Kidney (tissue), 13 donors: ENCODE measurements at regions not wholly inside any gene's neighbourhood (a gene's known extent, or its start where the extent isn't known, plus 50 kb on each side); places are given as distances from the start of the nearest gene placed in this dataset.

Experiments used
- DNase-seq, 5 donors: peaks; one replicate each; pipeline ENCODE4 v3.0.0-alpha.2; 2013 to 2020
- FAIRE-seq: peaks from 2 replicates; lab custom pipeline; 2012; peaks lifted over from hg19 to GRCh38; lab: Jason Lieb, UNC
- H3K27ac ChIP-seq, 2 donors: one replicate each; pipeline ENCODE4 v1.7.0; 2013; ENCODE audit warnings: low read depth in 2 of 2, low read length in 2 of 2, inconsistent platforms in 1 of 2
- H3K27me3 ChIP-seq: one replicate; pipeline ENCODE4 v1.7.1; 2013; ENCODE audit warnings: low read length, inconsistent platforms; ENCODE audit not compliant: control insufficient read depth, insufficient read depth
- H3K36me3 ChIP-seq, 3 donors: one replicate each; pipeline versions ENCODE4 v1.7.0 to v1.7.1; 2013; ENCODE audit warnings: low read length in 3 of 3, control low read depth in 1 of 3, inconsistent platforms in 1 of 3; ENCODE audit not compliant: insufficient read depth in 3 of 3, control insufficient read depth in 2 of 3
- H3K4me1 ChIP-seq, 3 donors: one replicate each; pipeline versions ENCODE4 v1.7.0 to v1.7.1; 2013; ENCODE audit warnings: low read length in 3 of 3, inconsistent platforms in 1 of 3, low read depth in 1 of 3; ENCODE audit not compliant: control insufficient read depth in 2 of 3, insufficient read depth in 2 of 3
- H3K4me3 ChIP-seq, 3 donors: one replicate each; pipeline versions ENCODE4 v1.7.0 to v1.8.1; 2013; ENCODE audit warnings: low read length in 3 of 3, control low read depth in 1 of 3, inconsistent platforms in 1 of 3
- H3K9ac ChIP-seq, 3 donors: one replicate each; pipeline versions ENCODE4 v1.7.0 to v1.7.1; 2013; ENCODE audit warnings: low read length in 3 of 3, control low read depth in 1 of 3, inconsistent platforms in 1 of 3
- H3K9me3 ChIP-seq, 3 donors: one replicate each; pipeline versions ENCODE4 v1.7.0 to v1.7.1; 2013; ENCODE audit warnings: low read length in 3 of 3, control low read depth in 1 of 3, inconsistent platforms in 1 of 3; ENCODE audit not compliant: control insufficient read depth in 2 of 3, insufficient read depth in 1 of 3
- CTCF ChIP-seq: IDR thresholded peaks from 3 replicates; pipeline ENCODE4 v1.5.1; 2012; ENCODE audit warnings: mild to moderate bottlenecking, moderate library complexity, borderline replicate concordance; ENCODE audit not compliant: insufficient read depth; ENCODE audit errors: extremely low read depth
- intact Hi-C: fragments of 100-400 bp; cut with DNase I; formaldehyde crosslinking; loops from one replicate; pipeline ENCODE4 v1.11.1; 2022
- donor health status: control.
- donor health status: control.
- donor health status: control.
- donor health status: control.
- donor health status: control.
- donor health status: DM: yes; HTN: yes; CAD: no.
- donor health status: Normal renal cell carcinoma (clear cell type).

- intact Hi-C loops = no loop called here
- Histone ChIP-seq H3K9me3 (no peaks in the 10 kb centered on the region), H3K4me1 (no peaks in the 10 kb centered on the region), H3K4me3 (no peak overlapping the region), H3K36me3 (no peaks in the 10 kb centered on the region), H3K9ac (no peak overlapping the region), H3K27me3 (no peaks in the 10 kb centered on the region), H3K27ac (no peak overlapping the region)
- no peak for DNase-seq
- TF ChIP-seq CTCF = no peak
- FAIRE-seq = no peak
Measured at GRCh38 chr2:64848945-64849344, 140.3 kb upstream of the SLC1A4 start.

DNA sequence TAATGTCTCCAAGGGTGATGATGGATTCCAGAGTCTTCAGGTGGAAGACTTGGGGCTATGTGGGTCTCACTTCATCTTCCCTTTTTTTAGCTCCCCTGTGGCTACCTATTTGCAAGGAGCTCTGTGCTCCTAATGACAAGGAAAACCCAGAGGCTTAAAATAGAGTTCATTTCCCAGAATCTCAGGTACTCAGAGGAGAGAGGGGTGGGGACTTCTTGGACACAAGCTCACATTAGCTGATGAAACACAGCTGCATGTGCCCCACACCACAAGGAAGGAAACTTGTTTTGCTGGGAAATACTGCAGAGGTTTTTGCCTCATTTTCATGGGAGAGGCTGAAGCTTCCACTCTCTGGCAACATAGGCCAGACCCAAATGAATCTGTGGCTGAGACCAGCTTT, 138.6 kb upstream of the SLC1A4 start:
- Histone ChIP-seq H3K27ac (no peak overlapping the region), H3K36me3 (no peaks in the 10 kb centered on the region), H3K27me3 (no peaks in the 10 kb centered on the region), H3K9me3 (no peaks in the 10 kb centered on the region), H3K4me3 (no peak overlapping the region), H3K4me1 (no peaks in the 10 kb centered on the region), H3K9ac (no peak overlapping the region)
- DNase-seq (peak in 1 of 5 donors; percentile 15), FAIRE-seq (no peak)
- intact Hi-C loops = no loop called here
- no peak for TF ChIP-seq CTCF

- TF ChIP-seq CTCF = no peak
- Histone ChIP-seq H3K4me3 (no peak overlapping the region), H3K4me1 (peaks cover 0 to 4% (median 0%) of the 10 kb centered on the region in 3 donors), H3K36me3 (no peaks in the 10 kb centered on the region), H3K9ac (no peak overlapping the region), H3K27ac (no peak overlapping the region), H3K27me3 (no peaks in the 10 kb centered on the region), H3K9me3 (no peaks in the 10 kb centered on the region)
- intact Hi-C loops = no loop called here
- DNase-seq (peak in 1 of 5 donors; percentile 10), FAIRE-seq (no peak)
Measured at GRCh38 chr2:64852771-64853241, 136.4 kb upstream of the SLC1A4 start.

GRCh38 chr2:64853306-64853705, 135.9 kb upstream of the SLC1A4 start:
- peaks cover 0 to 9% (median 0%) of the 10 kb centered on the region in 3 donors for H3K4me1 ChIP-seq
- no peak overlapping the region for H3K4me3 ChIP-seq
- intact Hi-C loops = no loop called here

More at GRCh38 chr2:64853306-64853705, 135.9 kb upstream of the SLC1A4 start:
- no peak overlapping the region for H3K27ac ChIP-seq
- no peak for TF ChIP-seq CTCF
- no peaks in the 10 kb centered on the region for H3K9me3 ChIP-seq
- no peak for FAIRE-seq
- no peak overlapping the region for H3K9ac ChIP-seq
- DNase-seq = no peak
- H3K36me3 ChIP-seq = no peaks in the 10 kb centered on the region
- no peaks in the 10 kb centered on the region for H3K27me3 ChIP-seq
